HL-60 (cell line): ENCODE measurements at regions not wholly inside any gene's neighbourhood (a gene's known extent, or its start where the extent isn't known, plus 50 kb on each side); places are given as distances from the start of the nearest gene placed in this dataset.

Experiments
- DNase-seq, 2 experiments: peaks; one replicate each; pipeline ENCODE4 v3.0.0-alpha.2; 2010 to 2020; ENCODE audit warnings: low read depth in 1 of 2, low spot score in 1 of 2
- H3K27ac ChIP-seq: fragments of 250-450 bp; sonication (Bioruptor Pico); replicated peaks from 2 replicates; pipeline ENCODE4 v1.5.1; 2020; ENCODE audit warnings: mild to moderate bottlenecking, moderate library complexity
- H3K27me3 ChIP-seq: fragments of 250-450 bp; sonication (Bioruptor Pico); 2 replicates; pipeline ENCODE4 v1.5.1; 2021; ENCODE audit warnings: mild to moderate bottlenecking, moderate library complexity; ENCODE audit not compliant: insufficient read depth, poor library complexity, severe bottlenecking
- H3K4me3 ChIP-seq: replicated peaks from 2 replicates; pipeline ENCODE4 v1.5.1; 2011; ENCODE audit warnings: mild to moderate bottlenecking, control low read depth, low read length; ENCODE audit not compliant: insufficient read depth
- CTCF ChIP-seq: IDR thresholded peaks from one replicate; pipeline ENCODE4 v1.5.1; 2011; ENCODE audit warnings: low read length, control low read depth, inconsistent platforms; ENCODE audit not compliant: insufficient read depth
- GABPA ChIP-seq: IDR thresholded peaks from 2 replicates; pipeline ENCODE4 v1.6.1; 2012; ENCODE audit warnings: low read depth
- POLR2AphosphoS5 ChIP-seq: IDR thresholded peaks from 2 replicates; pipeline ENCODE4 v1.6.1; 2012; ENCODE audit warnings: low read depth
- REST ChIP-seq: IDR thresholded peaks from 2 replicates; pipeline ENCODE4 v1.6.1; 2012; ENCODE audit warnings: low read depth; ENCODE audit not compliant: insufficient replicate concordance
- SPI1 ChIP-seq: IDR thresholded peaks from 2 replicates; pipeline ENCODE4 v1.6.1; 2012; ENCODE audit warnings: low read depth, mild to moderate bottlenecking, borderline replicate concordance

- DNase-seq, result no peak
- H3K27ac ChIP-seq, result no peak overlapping the region
- H3K27me3 ChIP-seq, result peaks cover 10% of the 10 kb centered on the region
- TF ChIP-seq POLR2AphosphoS5 (no peak), SPI1 (no peak), REST (no peak), GABPA (no peak), CTCF (no peak)
- no peak overlapping the region for H3K4me3 ChIP-seq
Observed at GRCh38 chr18:77676910-77677309, 427.3 kb downstream of the GALR1 start.

GRCh38 chr18:77677536-77677935 is 427.9 kb downstream of the GALR1 start:
- DNase-seq, result no peak
- no peak overlapping the region for H3K27ac ChIP-seq
- no peak for TF ChIP-seq CTCF
- no peak for TF ChIP-seq GABPA
- no peak for TF ChIP-seq SPI1
- TF ChIP-seq REST, result no peak
- TF ChIP-seq POLR2AphosphoS5, result no peak

GRCh38 chr18:77679869-77680268 is 430.2 kb downstream of the GALR1 start:
- Histone ChIP-seq H3K4me3 (no peak overlapping the region), H3K27me3 (peaks cover 5% of the 10 kb centered on the region)
- TF ChIP-seq GABPA, result no peak
- no peak for TF ChIP-seq SPI1
- TF ChIP-seq POLR2AphosphoS5, result no peak
- no peak for TF ChIP-seq CTCF
- TF ChIP-seq REST, result no peak

More at GRCh38 chr18:77677536-77677935, 427.9 kb downstream of the GALR1 start:
- Histone ChIP-seq H3K27me3 (peaks cover 5% of the 10 kb centered on the region), H3K4me3 (no peak overlapping the region)

More at GRCh38 chr18:77679869-77680268, 430.2 kb downstream of the GALR1 start:
- no peak for DNase-seq
- H3K27ac ChIP-seq, result no peak overlapping the region
